H9 (cell line): ENCODE measurements at regions not wholly inside any gene's neighbourhood (a gene's known extent, or its start where the extent isn't known, plus 50 kb on each side); places are given as distances from the start of the nearest gene placed in this dataset.

ENCODE experiments used
- DNase-seq: peaks from one replicate; pipeline ENCODE4 v3.0.0-alpha.2; 2017
- H2AFZ ChIP-seq: one replicate; pipeline ENCODE4 v1.6.1; 2013; ENCODE audit warnings: mild to moderate bottlenecking, low read length, control low read depth, moderate library complexity
- H2AK5ac ChIP-seq: 2 replicates; pipeline ENCODE4 v1.6.1; 2013; ENCODE audit warnings: low read length, control low read depth, mixed read lengths; ENCODE audit not compliant: insufficient read length
- H2BK120ac ChIP-seq: one replicate; pipeline ENCODE4 v1.6.1; 2013; ENCODE audit warnings: low read depth, mild to moderate bottlenecking, low read length, control low read depth, inconsistent platforms; ENCODE audit not compliant: poor library complexity, severe bottlenecking
- H2BK12ac ChIP-seq: 2 replicates; pipeline ENCODE4 v1.6.1; 2013; ENCODE audit warnings: low read length, control low read depth, mixed read lengths, low read depth; ENCODE audit not compliant: insufficient read length
- H2BK15ac ChIP-seq: 2 replicates; pipeline ENCODE4 v1.6.1; 2013; ENCODE audit warnings: low read depth, low read length, control low read depth
- H2BK20ac ChIP-seq: one replicate; pipeline ENCODE4 v1.6.1; 2013; ENCODE audit warnings: low read depth, mild to moderate bottlenecking, low read length, control low read depth, inconsistent platforms; ENCODE audit not compliant: poor library complexity, severe bottlenecking
- H2BK5ac ChIP-seq: 2 replicates; pipeline ENCODE4 v1.6.1; 2013; ENCODE audit warnings: low read length, control low read depth, mixed read lengths; ENCODE audit not compliant: insufficient read length
- H3K14ac ChIP-seq: 2 replicates; pipeline ENCODE4 v1.6.1; 2013; ENCODE audit warnings: low read length, control low read depth; ENCODE audit not compliant: insufficient read depth
- H3K18ac ChIP-seq: 2 replicates; pipeline ENCODE4 v1.6.1; 2013; ENCODE audit warnings: low read depth, mild to moderate bottlenecking, mixed read lengths, low read length, control low read depth; ENCODE audit not compliant: insufficient read length
- H3K23ac ChIP-seq: 2 replicates; pipeline ENCODE4 v1.6.1; 2013; ENCODE audit warnings: low read length, control low read depth, mixed read lengths, low read depth; ENCODE audit not compliant: insufficient read length
- H3K23me2 ChIP-seq: 2 replicates; pipeline ENCODE4 v1.6.1; 2013; ENCODE audit warnings: low read depth, mild to moderate bottlenecking, mixed read lengths, low read length, control low read depth; ENCODE audit not compliant: insufficient read length, poor library complexity, severe bottlenecking
- H3K27ac ChIP-seq: 2 replicates; pipeline ENCODE4 v1.5.1; 2013; ENCODE audit warnings: low read length, control low read depth, mixed read lengths, low read depth; ENCODE audit not compliant: insufficient read length
- H3K27me3 ChIP-seq: 2 replicates; pipeline ENCODE4 v1.6.1; 2013; ENCODE audit warnings: low read length, control low read depth, inconsistent platforms; ENCODE audit not compliant: insufficient read depth
- H3K4ac ChIP-seq: 2 replicates; pipeline ENCODE4 v1.6.1; 2013; ENCODE audit warnings: low read depth, mild to moderate bottlenecking, control low read depth, inconsistent platforms, low read length, moderate library complexity
- H3K4me1 ChIP-seq: 2 replicates; pipeline ENCODE4 v1.6.1; 2013; ENCODE audit warnings: low read length, control low read depth, inconsistent platforms; ENCODE audit not compliant: insufficient read depth
- H3K4me2 ChIP-seq: 2 replicates; pipeline ENCODE4 v1.6.1; 2013; ENCODE audit warnings: low read length, control low read depth, mixed read lengths; ENCODE audit not compliant: insufficient read length, insufficient read depth
- H3K56ac ChIP-seq: 2 replicates; pipeline ENCODE4 v1.6.1; 2013; ENCODE audit warnings: low read depth, mild to moderate bottlenecking, mixed read lengths, low read length, control low read depth; ENCODE audit not compliant: insufficient read length
- H3K79me1 ChIP-seq: 2 replicates; pipeline ENCODE4 v1.6.1; 2013; ENCODE audit warnings: low read depth, mild to moderate bottlenecking, moderate library complexity, low read length, control low read depth, inconsistent platforms; ENCODE audit not compliant: insufficient read depth, poor library complexity, severe bottlenecking
- H3K79me2 ChIP-seq: 2 replicates; pipeline ENCODE4 v1.6.1; 2013; ENCODE audit warnings: low read length, control low read depth, inconsistent platforms; ENCODE audit not compliant: insufficient read depth
- H3K9ac ChIP-seq: 2 replicates; pipeline ENCODE4 v1.6.1; 2013; ENCODE audit warnings: low read length, control low read depth, mixed read lengths; ENCODE audit not compliant: insufficient read length; ENCODE audit errors: extremely low read depth
- H3K9me3 ChIP-seq: one replicate; pipeline ENCODE4 v1.6.1; 2013; ENCODE audit warnings: low read depth, low read length, inconsistent platforms; ENCODE audit not compliant: control insufficient read depth
- H3T11ph ChIP-seq: one replicate; pipeline ENCODE4 v1.6.1; 2013; ENCODE audit warnings: mild to moderate bottlenecking, low read length, control low read depth, inconsistent platforms
- H4K20me1 ChIP-seq: one replicate; pipeline ENCODE4 v1.6.1; 2013; ENCODE audit not compliant: control insufficient read depth, insufficient read length, insufficient read depth
- H4K5ac ChIP-seq: 2 replicates; pipeline ENCODE4 v1.6.1; 2013; ENCODE audit warnings: low read depth, mild to moderate bottlenecking, mixed read lengths, low read length, control low read depth; ENCODE audit not compliant: insufficient read length
- H4K8ac ChIP-seq: replicated peaks from 2 replicates; pipeline ENCODE4 v1.6.1; 2013; ENCODE audit warnings: low read length, control low read depth, mixed read lengths, low read depth; ENCODE audit not compliant: insufficient read length
- H4K91ac ChIP-seq: 2 replicates; pipeline ENCODE4 v1.6.1; 2013; ENCODE audit warnings: low read depth, mild to moderate bottlenecking, moderate library complexity, mixed read lengths, low read length, control low read depth; ENCODE audit not compliant: insufficient read length
- H3K27ac Mint-ChIP-seq, 3 experiments: 2 replicates in 2 of 3; 3 replicates in 1 of 3; pipeline ENCODE4 v1.8.0; 2020 to 2021; ENCODE audit warnings: mixed read lengths in 3 of 3, mild to moderate bottlenecking in 1 of 3, moderate library complexity in 1 of 3
- H3K27me3 Mint-ChIP-seq: 2 replicates; pipeline ENCODE4 v1.8.0; 2021; ENCODE audit warnings: low read depth, mild to moderate bottlenecking, moderate library complexity, mixed read lengths
- H3K36me3 Mint-ChIP-seq, 3 experiments: 2 replicates in 2 of 3; 3 replicates in 1 of 3; pipeline ENCODE4 v1.8.0; 2020 to 2021; ENCODE audit warnings: low read depth in 3 of 3, mixed read lengths in 3 of 3; ENCODE audit not compliant: insufficient read depth in 1 of 3
- H3K4me1 Mint-ChIP-seq, 2 experiments: 2 replicates each; pipeline ENCODE4 v1.8.0; 2020; ENCODE audit warnings: mixed read lengths in 2 of 2
- H3K4me3 Mint-ChIP-seq, 2 experiments: 2 replicates in 1 of 2; 3 replicates in 1 of 2; pipeline ENCODE4 v1.8.0; 2020 to 2021; ENCODE audit warnings: mild to moderate bottlenecking in 2 of 2, mixed read lengths in 2 of 2, moderate library complexity in 1 of 2
- H3K9me3 Mint-ChIP-seq, 2 experiments: 2 replicates in 1 of 2; 3 replicates in 1 of 2; pipeline ENCODE4 v1.8.0; 2020; ENCODE audit warnings: mild to moderate bottlenecking in 2 of 2, mixed read lengths in 2 of 2, moderate library complexity in 1 of 2
- CTCF ChIP-seq: fragments of 200-600 bp; sonication (generic); conservative IDR thresholded peaks from 3 replicates; pipeline ENCODE4 v1.8.0; 2021; ENCODE audit warnings: antibody characterized with exemption, mild to moderate bottlenecking
- WGBS: extraction: QIAGEN DNeasy Blood & Tissue Kit; methylation state at CpG from one replicate; pipeline ENCODE4 v1.1.7; 2013; ENCODE audit warnings: missing lambda C conversion rate, low lambda C conversion rate, mixed read lengths; ENCODE audit not compliant: insufficient read length; ENCODE audit errors: extremely low coverage; 5-methylcytosine and 5-hydroxymethylcytosine counted together

GRCh38 chr18:40058811-40059570 is 1896.0 kb upstream of the PIK3C3 start:
- Mint-ChIP-seq H3K27me3 (no peaks in the 10 kb centered on the region), H3K36me3 (no peaks in the 10 kb centered on the region), H3K4me3 (no peak overlapping the region), H3K27ac (no peak overlapping the region), H3K4me1 (peaks cover 2 to 5% of the 10 kb centered on the region in 2 experiments; a peak in 2 of 4 replicates), H3K9me3 (no peaks in the 10 kb centered on the region)
- no peak overlapping the region for H2BK120ac ChIP-seq
- H2AFZ ChIP-seq, result no peak overlapping the region
- no peak overlapping the region for H2BK15ac ChIP-seq
- H3K4ac ChIP-seq, result no peak overlapping the region
- H3K14ac ChIP-seq, result no peak overlapping the region
- no peaks in the 10 kb centered on the region for H4K20me1 ChIP-seq
- no peak overlapping the region for H3K4me2 ChIP-seq
- H3K9me3 ChIP-seq, result no peaks in the 10 kb centered on the region
- H4K8ac ChIP-seq, result no peak overlapping the region
- H2AK5ac ChIP-seq, result no peak overlapping the region
- H3T11ph ChIP-seq, result no peak overlapping the region
- H3K18ac ChIP-seq, result no peak overlapping the region
- H3K27ac ChIP-seq, result no peak overlapping the region
- H2BK5ac ChIP-seq, result no peak overlapping the region
- H4K91ac ChIP-seq, result no peak overlapping the region
- H3K4me1 ChIP-seq, result no peaks in the 10 kb centered on the region
- H3K79me2 ChIP-seq, result no peaks in the 10 kb centered on the region
- H4K5ac ChIP-seq, result no peak overlapping the region
- no peak overlapping the region for H2BK12ac ChIP-seq
- H3K23ac ChIP-seq, result no peak overlapping the region
- no CpG with 5 or more reads among the region's 3 CpGs for WGBS
- no peak overlapping the region for H2BK20ac ChIP-seq
- H3K27me3 ChIP-seq, result no peaks in the 10 kb centered on the region
- no peaks in the 10 kb centered on the region for H3K79me1 ChIP-seq
- no peak for DNase-seq
- TF ChIP-seq CTCF, result no peak
- no peak overlapping the region for H3K56ac ChIP-seq
- no peak overlapping the region for H3K9ac ChIP-seq
- no peaks in the 10 kb centered on the region for H3K23me2 ChIP-seq
